Heart left ventricle (tissue), 16 donors: ENCODE measurements at regions not wholly inside any gene's neighbourhood (a gene's known extent, or its start where the extent isn't known, plus 50 kb on each side); places are given as distances from the start of the nearest gene placed in this dataset.

Experiments used
- ATAC-seq, 4 donors: fragments of 200-7000 bp; cut with Tn5 transposase; one replicate each; pipeline ENCODE4 v1.9.1; 2020 to 2022; ENCODE audit warnings: moderate library complexity in 4 of 4, mild to moderate bottlenecking in 3 of 4, moderate number of reproducible peaks in 1 of 4
- DNase-seq, 5 donors: peaks; one replicate each; pipeline ENCODE4 v3.0.0-alpha.2; 2020
- H3K27ac ChIP-seq, 12 donors: fragments of 200-600 bp; sonication (generic) in 4 of 12; one replicate each; pipeline versions ENCODE4 v1.5.0 to v1.8.0; 2016 to 2022; ENCODE audit warnings: mild to moderate bottlenecking in 2 of 12
- H3K27me3 ChIP-seq, 9 donors: fragments of 200-600 bp; sonication (generic) in 2 of 9; one replicate each; pipeline versions ENCODE4 v1.5.1 to v1.8.0; 2016 to 2022; ENCODE audit warnings: mild to moderate bottlenecking in 3 of 9
- H3K36me3 ChIP-seq, 9 donors: fragments of 200-600 bp; sonication (generic) in 2 of 9; one replicate each; pipeline versions ENCODE4 v1.5.0 to v1.8.0; 2018 to 2022; ENCODE audit warnings: mild to moderate bottlenecking in 2 of 9
- H3K4me1 ChIP-seq, 12 donors: fragments of 200-600 bp; sonication (generic) in 4 of 12; one replicate each; pipeline versions ENCODE4 v1.5.0 to v1.8.0; 2016 to 2022; ENCODE audit warnings: mild to moderate bottlenecking in 3 of 12
- H3K4me3 ChIP-seq, 12 donors: fragments of 200-600 bp; sonication (generic) in 4 of 12; one replicate each; pipeline versions ENCODE4 v1.5.0 to v1.8.0; 2017 to 2022; ENCODE audit warnings: mild to moderate bottlenecking in 9 of 12, moderate library complexity in 4 of 12
- H3K9me3 ChIP-seq, 12 donors: fragments of 200-600 bp; sonication (generic) in 4 of 12; one replicate each; pipeline versions ENCODE4 v1.5.0 to v1.8.0; 2016 to 2022; ENCODE audit warnings: mild to moderate bottlenecking in 1 of 12
- CTCF ChIP-seq, 12 donors: fragments of 200-600 bp; sonication (generic) in 4 of 12; IDR thresholded peaks; one replicate each; pipeline versions ENCODE4 v1.5.0 to v1.8.0; 2018 to 2022; ENCODE audit warnings: antibody characterized with exemption in 12 of 12, mild to moderate bottlenecking in 5 of 12
- POLR2A ChIP-seq, 2 donors: fragments of 450-650 bp; IDR thresholded peaks; one replicate each; pipeline ENCODE4 v1.6.1; 2017; ENCODE audit warnings: antibody characterized with exemption in 2 of 2, mild to moderate bottlenecking in 2 of 2, moderate library complexity in 2 of 2
- WGBS, 4 donors: extraction: QIAGEN DNeasy Blood & Tissue Kit in 2 of 4; methylation state at CpG; one replicate each; pipeline versions ENCODE4 v1.1.5 to v1.1.7; 2013 to 2018; 5-methylcytosine and 5-hydroxymethylcytosine counted together
- intact Hi-C, 10 donors: fragments of 100-400 bp; cut with DNase I; formaldehyde crosslinking; loops; one replicate each; pipeline versions ENCODE4 v1.11.1 to v1.14.2; 2022
- donor health status: ischemic (EF 13 %, LVEDD 7.1; RV severe dilation, severe dysfunction).
- donor health status: healthy with polysubstance abuse.
- donor health status: DM: no; HTN: yes; CAD: no.
- donor health status: DM: no; HTN: no; CAD: no.
- donor health status: ischemic (EF 25% LVEDD 6.9; RV normal size, moderate dysfunction).
- donor health status: ischemic (EF 25% LVEDD 5.7; RV mildly dilated, moderate dysfunction).
- donor health status: healthy.
- donor health status: DM: yes; HTN: yes; CAD: no.
- donor health status: ischemic (EF 35%, LVEDD 5.7; RV mildly dilated, moderate dysfunction).
- donor health status: nonischemic (EF 11% LVEDD 7.7; RV severe dilation, severe dysfunction).
- donor health status: DM: yes; HTN: yes; CAD: no.
- donor health status: PGD.
- donor health status: ischemic (EF 29% LVEDD 5.4; RV normal size, mild dysfunction).
- donor health status: nonischemic (EF 23%, LVEDD 6.1; RV moderate dilation, normal function).

- Histone ChIP-seq H3K4me1 (no peaks in the 10 kb centered on the region), H3K4me3 (no peak overlapping the region), H3K36me3 (no peaks in the 10 kb centered on the region), H3K27me3 (no peaks in the 10 kb centered on the region), H3K27ac (no peak overlapping the region), H3K9me3 (no peaks in the 10 kb centered on the region)
- intact Hi-C loops: no loop called here
- DNase-seq (no peak), ATAC-seq (no peak)
- WGBS, 4 donors: 71 to 80% (median 77%) methylated on average over 2 of the region's 2 CpGs
- TF ChIP-seq CTCF (IDR thresholded peaks at IDR 0.05): no peak
- no peak for TF ChIP-seq POLR2A (IDR thresholded peaks at IDR 0.05)
Observed at GRCh38 chr12:74446466-74446865, 91.2 kb upstream of the ATXN7L3B start.

GRCh38 chr12:74449872-74450271 is 87.8 kb upstream of the ATXN7L3B start:
- intact Hi-C loops: no loop called here
- ATAC-seq: no peak
- Histone ChIP-seq H3K27me3 (no peaks in the 10 kb centered on the region), H3K4me1 (no peaks in the 10 kb centered on the region), H3K4me3 (no peak overlapping the region), H3K36me3 (no peaks in the 10 kb centered on the region), H3K9me3 (no peaks in the 10 kb centered on the region), H3K27ac (no peak overlapping the region)
- TF ChIP-seq POLR2A (IDR thresholded peaks at IDR 0.05) (no peak), CTCF (IDR thresholded peaks at IDR 0.05) (no peak)
- no peak for DNase-seq
- 67 to 81% (median 77%) methylated on average over 2 of the region's 2 CpGs for WGBS, 4 donors

GRCh38 chr12:74454109-74454508 is 83.5 kb upstream of the ATXN7L3B start:
- WGBS, 4 donors: 92 to 100% (median 95%) methylated on average over 1 of the region's 1 CpG
- Histone ChIP-seq H3K4me3 (no peak overlapping the region), H3K4me1 (no peaks in the 10 kb centered on the region), H3K27ac (no peak overlapping the region), H3K9me3 (no peaks in the 10 kb centered on the region), H3K27me3 (no peaks in the 10 kb centered on the region), H3K36me3 (no peaks in the 10 kb centered on the region)
- ATAC-seq: no peak
- no peak for TF ChIP-seq POLR2A (IDR thresholded peaks at IDR 0.05)
- no peak for TF ChIP-seq CTCF (IDR thresholded peaks at IDR 0.05)
- no peak for DNase-seq
- intact Hi-C loops: no loop called here

- Histone ChIP-seq H3K27ac (no peak overlapping the region), H3K36me3 (no peaks in the 10 kb centered on the region), H3K9me3 (no peaks in the 10 kb centered on the region), H3K4me1 (no peaks in the 10 kb centered on the region), H3K4me3 (no peak overlapping the region), H3K27me3 (no peaks in the 10 kb centered on the region)
- no peak for TF ChIP-seq CTCF (IDR thresholded peaks at IDR 0.05)
- no peak for TF ChIP-seq POLR2A (IDR thresholded peaks at IDR 0.05)
- WGBS, 4 donors: 85 to 91% (median 86%) methylated on average over 3 of the region's 3 CpGs
- intact Hi-C loops: no loop called here
- no peak for DNase-seq
- ATAC-seq: no peak
Observed at GRCh38 chr12:74455429-74455828, 82.2 kb upstream of the ATXN7L3B start.
